Peyer's patch (tissue), 4 donors: ENCODE measurements at regions not wholly inside any gene's neighbourhood (a gene's known extent, or its start where the extent isn't known, plus 50 kb on each side); places are given as distances from the start of the nearest gene placed in this dataset.

Source experiments
- DNase-seq, 3 donors: peaks; one replicate each; pipeline ENCODE4 v3.0.0-alpha.2; 2017 to 2019
- H3K27ac ChIP-seq, 4 donors: fragments of 200-600 bp; sonication (generic); one replicate each; pipeline ENCODE4 v1.5.1; 2016 to 2019
- H3K27me3 ChIP-seq, 2 donors: fragments of 200-600 bp; sonication (generic); one replicate each; pipeline ENCODE4 v1.5.1; 2019
- H3K36me3 ChIP-seq, 3 donors: fragments of 200-600 bp; sonication (generic); one replicate each; pipeline ENCODE4 v1.5.1; 2016 to 2019
- H3K4me1 ChIP-seq, 4 donors: fragments of 200-600 bp; sonication (generic); one replicate each; pipeline ENCODE4 v1.5.1; 2016 to 2019
- H3K4me3 ChIP-seq, 4 donors: fragments of 200-600 bp; sonication (generic); 1 replicate in 3 of 4; 2 replicates in 1 of 4; pipeline ENCODE4 v1.5.1; 2016 to 2019; ENCODE audit warnings: mild to moderate bottlenecking in 1 of 4
- H3K9me3 ChIP-seq, 4 donors: fragments of 200-600 bp; sonication (generic); one replicate each; pipeline ENCODE4 v1.5.1; 2016 to 2019; ENCODE audit warnings: mild to moderate bottlenecking in 1 of 4
- CTCF ChIP-seq, 6 experiments: fragments of 450-650 bp in 4 of 6; fragments of 200-600 bp in 2 of 6; sonication (generic) in 1 of 6; IDR thresholded peaks; one replicate each; pipeline ENCODE4 v1.5.1; 2017 to 2019; ENCODE audit warnings: antibody characterized with exemption in 6 of 6, mild to moderate bottlenecking in 3 of 6, moderate library complexity in 1 of 6
- POLR2A ChIP-seq, 2 donors: fragments of 450-650 bp; IDR thresholded peaks; one replicate each; pipeline ENCODE4 v1.5.1; 2017; ENCODE audit warnings: antibody characterized with exemption in 2 of 2, mild to moderate bottlenecking in 2 of 2, moderate library complexity in 2 of 2

GRCh38 chr12:77343291-77343690 lies 277.9 kb upstream of the E2F7 start:
- H3K9me3 ChIP-seq = no peaks in the 10 kb centered on the region
- no peak overlapping the region for H3K4me3 ChIP-seq
- TF ChIP-seq POLR2A (IDR thresholded peaks at IDR 0.05) (no peak), CTCF (IDR thresholded peaks at IDR 0.05) (no peak)
- no peak for DNase-seq
- no peaks in the 10 kb centered on the region for H3K27me3 ChIP-seq
- no peaks in the 10 kb centered on the region for H3K4me1 ChIP-seq
- H3K27ac ChIP-seq = no peak overlapping the region
- no peaks in the 10 kb centered on the region for H3K36me3 ChIP-seq

DNA sequence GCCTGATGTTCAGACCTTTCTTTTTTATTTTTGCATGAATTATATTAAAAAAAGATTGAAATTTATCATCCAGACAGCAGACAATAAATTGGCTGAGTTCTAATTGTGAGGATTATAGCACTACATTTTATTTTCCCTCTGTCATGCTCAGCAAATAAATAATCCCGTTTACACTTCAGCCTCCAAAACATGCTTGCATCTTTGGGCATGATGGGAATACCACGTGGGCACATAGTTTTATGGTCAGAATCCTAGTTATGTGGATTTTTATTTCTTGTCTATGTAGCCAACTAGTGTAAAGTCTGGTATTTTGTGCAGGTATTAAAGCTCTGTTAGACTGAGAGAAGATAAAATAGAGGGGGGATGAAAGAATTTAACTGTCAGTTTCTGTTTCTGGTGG lies 276.9 kb upstream of the E2F7 start:
- Histone ChIP-seq H3K36me3 (no peaks in the 10 kb centered on the region), H3K9me3 (no peaks in the 10 kb centered on the region), H3K27me3 (no peaks in the 10 kb centered on the region), H3K4me1 (no peaks in the 10 kb centered on the region), H3K27ac (no peak overlapping the region), H3K4me3 (no peak overlapping the region)
- TF ChIP-seq POLR2A (IDR thresholded peaks at IDR 0.05) = no peak
- no peak for TF ChIP-seq CTCF (IDR thresholded peaks at IDR 0.05)
- DNase-seq = no peak

GRCh38 chr12:77339610-77340009 lies 274.2 kb upstream of the E2F7 start:
- no peak for TF ChIP-seq POLR2A (IDR thresholded peaks at IDR 0.05)
- no peak for TF ChIP-seq CTCF (IDR thresholded peaks at IDR 0.05)
- H3K36me3 ChIP-seq = no peaks in the 10 kb centered on the region
- H3K27ac ChIP-seq = no peak overlapping the region
- H3K4me1 ChIP-seq = no peaks in the 10 kb centered on the region
- H3K9me3 ChIP-seq = no peaks in the 10 kb centered on the region
- no peak overlapping the region for H3K4me3 ChIP-seq
- no peak for DNase-seq
- no peaks in the 10 kb centered on the region for H3K27me3 ChIP-seq

DNA sequence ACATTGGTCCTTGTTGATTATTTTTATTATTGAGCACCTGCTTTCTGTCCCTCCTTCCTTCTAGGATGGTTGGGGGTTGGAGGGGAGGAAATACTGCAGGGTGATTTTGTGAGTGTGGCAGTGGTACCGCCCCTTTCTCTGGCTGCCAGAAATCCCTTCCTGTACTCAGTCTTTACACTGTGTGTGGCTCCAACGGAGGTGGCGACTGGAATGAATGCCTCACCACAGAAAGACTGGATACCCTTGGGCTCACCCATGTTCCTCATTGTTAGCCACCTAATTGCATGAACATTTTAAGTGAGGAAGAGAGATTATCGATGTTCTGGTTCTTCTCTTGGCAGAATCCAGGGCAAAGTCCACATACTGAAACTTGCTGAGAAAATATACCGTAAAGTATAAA lies 272.0 kb upstream of the E2F7 start:
- no peaks in the 10 kb centered on the region for H3K4me1 ChIP-seq
- no peak overlapping the region for H3K27ac ChIP-seq
- TF ChIP-seq CTCF (IDR thresholded peaks at IDR 0.05) = no peak
- no peak for TF ChIP-seq POLR2A (IDR thresholded peaks at IDR 0.05)
- no peaks in the 10 kb centered on the region for H3K9me3 ChIP-seq
- no peaks in the 10 kb centered on the region for H3K36me3 ChIP-seq
- H3K4me3 ChIP-seq = no peak overlapping the region
- no peaks in the 10 kb centered on the region for H3K27me3 ChIP-seq
- no peak for DNase-seq

DNA sequence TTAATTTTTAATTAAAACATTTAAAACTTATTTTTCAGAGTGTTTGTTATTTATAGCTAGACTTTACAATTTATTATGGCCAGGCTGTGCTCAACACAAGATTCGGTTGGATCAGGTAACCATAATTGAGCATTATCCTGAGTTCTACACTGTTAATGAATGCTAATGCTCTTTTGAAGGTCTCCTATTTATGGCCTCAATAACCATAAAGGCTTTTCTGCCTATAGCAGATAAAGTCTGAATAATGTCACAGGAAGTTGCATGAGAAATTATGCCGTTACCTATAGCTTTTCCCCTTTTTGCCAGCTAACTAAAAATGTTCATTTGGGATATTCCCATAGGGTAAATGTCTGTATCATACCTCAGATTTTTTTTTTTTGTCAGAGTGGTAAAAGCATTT lies 269.4 kb upstream of the E2F7 start:
- no peak for DNase-seq
- no peaks in the 10 kb centered on the region for H3K36me3 ChIP-seq

More for the DNA sequence above, 269.4 kb upstream of the E2F7 start:
- no peaks in the 10 kb centered on the region for H3K9me3 ChIP-seq
- H3K4me3 ChIP-seq = no peak overlapping the region
- no peaks in the 10 kb centered on the region for H3K27me3 ChIP-seq
- no peaks in the 10 kb centered on the region for H3K4me1 ChIP-seq
- no peak overlapping the region for H3K27ac ChIP-seq
- no peak for TF ChIP-seq POLR2A (IDR thresholded peaks at IDR 0.05)
- TF ChIP-seq CTCF (IDR thresholded peaks at IDR 0.05) = no peak
